GM08714 (cell line): ENCODE measurements at regions not wholly inside any gene's neighbourhood (a gene's known extent, or its start where the extent isn't known, plus 50 kb on each side); places are given as distances from the start of the nearest gene placed in this dataset.

Experiments used
- H3K4me3 ChIP-seq: fragments of 200-500 bp; sonication (Bioruptor generic); 2 replicates; pipeline ENCODE4 v1.5.1; 2014; ENCODE audit warnings: mild to moderate bottlenecking, low read length, inconsistent platforms
- ZNF274 ChIP-seq: IDR thresholded peaks from 2 replicates; pipeline ENCODE4 v1.6.1; 2012; ENCODE audit warnings: mild to moderate bottlenecking, low read depth, low read length

- no peak for TF ChIP-seq ZNF274
- H3K4me3 ChIP-seq: no peak overlapping the region
Observed at GRCh38 chr1:212207822-212208520, 77.2 kb upstream of the PPP2R5A start.

GRCh38 chr1:212208978-212209644, 76.1 kb upstream of the PPP2R5A start:
- H3K4me3 ChIP-seq: no peak overlapping the region
- no peak for TF ChIP-seq ZNF274

- TF ChIP-seq ZNF274: no peak
Observed at GRCh38 chr1:212211371-212211770, 73.8 kb upstream of the PPP2R5A start.

GRCh38 chr1:212212343-212212742, 72.9 kb upstream of the PPP2R5A start:
- TF ChIP-seq ZNF274: no peak
- no peak overlapping the region for H3K4me3 ChIP-seq

More at GRCh38 chr1:212211371-212211770, 73.8 kb upstream of the PPP2R5A start:
- no peak overlapping the region for H3K4me3 ChIP-seq

GRCh38 chr1:212212906-212213305, 72.3 kb upstream of the PPP2R5A start:
- TF ChIP-seq ZNF274: no peak
- H3K4me3 ChIP-seq: no peak overlapping the region

GRCh38 chr1:212213784-212214183, 71.4 kb upstream of the PPP2R5A start:
- TF ChIP-seq ZNF274: no peak
- no peak overlapping the region for H3K4me3 ChIP-seq

- no peak for TF ChIP-seq ZNF274
- no peak overlapping the region for H3K4me3 ChIP-seq
Observed at GRCh38 chr1:212214325-212214724, 70.9 kb upstream of the PPP2R5A start.

GRCh38 chr1:212215910-212216309, 69.3 kb upstream of the PPP2R5A start:
- TF ChIP-seq ZNF274: no peak
- H3K4me3 ChIP-seq: no peak overlapping the region

- TF ChIP-seq ZNF274: no peak
- H3K4me3 ChIP-seq: no peak overlapping the region
Observed at GRCh38 chr1:212217633-212218032, 67.6 kb upstream of the PPP2R5A start.

GRCh38 chr1:212218065-212218464, 67.1 kb upstream of the PPP2R5A start:
- no peak overlapping the region for H3K4me3 ChIP-seq
- TF ChIP-seq ZNF274: no peak

- TF ChIP-seq ZNF274: no peak
- H3K4me3 ChIP-seq: no peak overlapping the region; the same call in 1 of the 2 replicates
Observed at GRCh38 chr1:212218911-212219310, 66.3 kb upstream of the PPP2R5A start.

- TF ChIP-seq ZNF274: no peak
- H3K4me3 ChIP-seq: no peak overlapping the region
Observed at GRCh38 chr1:212219679-212220463, 65.3 kb upstream of the PPP2R5A start.

- no peak for TF ChIP-seq ZNF274
Observed at GRCh38 chr1:212221801-212222200, 63.4 kb upstream of the PPP2R5A start.

GRCh38 chr1:212224102-212224501, 61.1 kb upstream of the PPP2R5A start:
- H3K4me3 ChIP-seq: no peak overlapping the region
- TF ChIP-seq ZNF274: no peak

More at GRCh38 chr1:212221801-212222200, 63.4 kb upstream of the PPP2R5A start:
- no peak overlapping the region for H3K4me3 ChIP-seq

- H3K4me3 ChIP-seq: no peak overlapping the region
- TF ChIP-seq ZNF274: no peak
Observed at GRCh38 chr1:212225416-212225815, 59.8 kb upstream of the PPP2R5A start.
